ENCODE measurements at regions not wholly inside any gene's neighbourhood (a gene's known extent, or its start where the extent isn't known, plus 50 kb on each side); places are given as distances from the start of the nearest gene placed in this dataset.

GRCh38 chr6:30397697-30398096, 52.7 kb downstream of the RPP21 start:
- no peak for TF ChIP-seq CTCF (IDR thresholded peaks at IDR 0.05)
- TF ChIP-seq EP300 (IDR thresholded peaks at IDR 0.05): no peak
